ENCODE measurements at regions not wholly inside any gene's neighbourhood (a gene's known extent, or its start where the extent isn't known, plus 50 kb on each side); places are given as distances from the start of the nearest gene placed in this dataset.
"Not testable (repeated sequence)": the region's sequence is repeated elsewhere in the genome, so short reads cannot be mapped to it uniquely, and the experiment has no call there.

DNA sequence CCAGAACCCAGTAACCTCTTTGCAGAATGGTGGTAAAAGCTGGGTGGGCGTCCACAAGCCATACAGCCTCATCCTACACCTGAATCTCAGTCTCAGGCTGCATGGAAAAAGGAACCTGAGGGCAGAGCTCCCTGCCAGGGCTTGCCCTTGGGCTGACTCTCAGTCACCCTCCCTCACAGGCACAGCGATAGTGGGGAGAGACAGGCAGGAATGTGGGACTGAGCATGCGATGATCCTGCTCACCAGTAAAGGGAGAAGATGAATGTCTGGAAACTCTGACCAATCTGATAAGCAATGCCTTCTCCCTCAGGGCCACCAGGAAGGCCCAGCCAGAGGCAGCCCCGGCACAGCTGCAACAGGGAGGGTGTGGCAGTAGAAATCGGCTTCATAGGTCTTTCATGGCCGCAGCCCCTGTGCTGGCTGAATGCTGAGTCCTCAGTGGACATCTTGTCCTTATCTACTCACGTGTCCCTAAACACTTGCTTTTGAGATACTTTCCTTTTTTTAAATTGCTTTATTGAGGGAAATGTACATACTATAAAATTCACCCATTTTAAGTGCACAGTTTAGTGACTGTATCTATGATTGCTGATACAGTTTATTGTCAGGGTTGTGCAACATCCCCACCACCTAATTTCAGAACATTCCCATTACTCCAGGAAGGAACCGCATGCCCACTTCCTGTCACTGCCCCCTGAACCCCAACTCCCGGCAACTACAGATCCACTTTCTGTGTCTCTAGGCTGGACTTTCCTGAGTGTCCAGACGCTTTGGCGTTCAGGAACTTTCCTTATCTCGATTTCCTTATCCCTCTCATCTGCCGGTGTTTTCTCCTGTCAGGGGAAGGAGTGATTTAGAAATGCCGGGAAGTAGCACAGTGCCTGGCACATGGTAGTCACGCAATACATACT lies 258.1 kb downstream of the PCNX1 start:
- DNase-seq (ENCODE audit: low read depth, low spot score): no peak

GRCh38 chr14:71166180-71166837 lies 259.1 kb downstream of the PCNX1 start:
- no peak for DNase-seq (ENCODE audit: low read depth, low spot score)

DNA sequence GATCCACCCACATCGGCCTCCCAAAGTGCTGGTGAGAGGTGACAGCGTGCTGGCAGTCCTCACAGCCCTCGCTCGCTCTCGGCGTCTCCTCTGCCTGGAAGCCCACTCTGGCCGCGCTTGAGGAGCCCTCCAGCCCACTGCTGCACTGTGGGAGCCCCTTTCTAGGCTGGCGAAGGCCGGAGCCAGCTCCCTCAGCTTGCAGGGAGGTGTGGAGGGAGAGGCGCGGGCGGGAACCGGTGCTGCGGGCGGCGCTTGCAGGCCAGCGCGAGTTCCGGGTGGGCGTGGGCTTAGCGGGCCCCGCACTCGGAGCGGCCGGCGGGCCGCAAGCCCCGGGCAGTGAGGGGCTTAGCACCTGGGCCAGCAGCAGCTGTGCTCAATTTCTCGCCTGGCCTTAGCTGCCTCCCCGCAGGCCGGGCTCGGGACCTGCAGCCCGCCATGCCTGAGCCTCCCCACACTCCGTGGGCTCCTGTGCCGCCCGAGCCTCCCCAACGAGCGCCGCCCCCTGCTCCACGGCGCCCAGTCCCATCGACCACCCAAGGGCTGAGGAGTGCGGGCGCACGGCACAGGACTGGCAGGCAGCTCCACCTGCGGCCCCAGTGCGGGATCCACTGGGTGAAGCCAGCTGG lies 260.2 kb downstream of the PCNX1 start:
- not testable (repeated sequence) for DNase-seq (ENCODE audit: low read depth, low spot score)

DNA sequence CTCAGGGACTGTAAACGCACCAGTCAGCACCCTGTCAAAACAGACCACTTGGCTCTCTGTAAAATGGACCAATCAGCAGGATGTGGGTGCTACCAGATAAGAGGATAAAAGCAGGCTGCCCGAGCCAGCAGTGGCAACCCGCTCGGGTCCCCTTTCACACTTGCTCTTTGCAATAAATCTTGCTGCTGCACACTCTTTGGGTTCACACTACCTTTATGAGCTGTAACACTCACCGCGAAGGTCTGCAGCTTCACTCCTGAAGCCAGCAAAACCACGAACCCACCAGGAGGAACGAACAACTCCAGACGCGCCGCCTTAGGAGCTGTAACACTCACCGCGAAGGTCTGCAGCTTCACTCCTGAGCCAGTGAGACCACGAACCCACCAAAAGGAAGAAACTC lies 260.9 kb downstream of the PCNX1 start:
- not testable (repeated sequence) for DNase-seq (ENCODE audit: low read depth, low spot score)

GRCh38 chr14:71168564-71169427 lies 261.5 kb downstream of the PCNX1 start:
- no peak for DNase-seq (ENCODE audit: low read depth, low spot score)

DNA sequence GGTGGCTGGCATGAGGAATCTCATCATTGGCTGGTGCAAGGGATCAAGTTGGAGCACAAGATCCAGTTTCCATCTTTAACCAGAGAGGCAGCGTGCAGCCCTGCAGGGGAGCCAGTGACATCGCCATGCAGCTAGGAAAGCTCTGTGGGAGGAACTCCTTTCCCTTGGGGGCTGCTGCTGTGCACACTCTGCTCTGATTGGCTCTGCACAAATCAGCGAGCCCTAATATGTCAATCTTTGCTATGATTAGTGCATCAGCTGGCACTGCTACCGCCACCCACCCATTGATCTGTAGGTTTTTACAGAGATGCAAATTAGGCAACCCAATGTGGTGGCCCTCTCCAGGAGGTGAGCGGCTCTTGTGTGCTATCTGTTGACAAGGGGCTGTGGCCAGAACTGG lies 262.6 kb downstream of the PCNX1 start:
- no peak for DNase-seq (ENCODE audit: low read depth, low spot score)

GRCh38 chr14:71175491-71175890 lies 268.2 kb downstream of the PCNX1 start:
- DNase-seq (ENCODE audit: low read depth, low spot score): no peak

- no peak for DNase-seq (ENCODE audit: low read depth, low spot score)
Observed at GRCh38 chr14:71179066-71179465, 271.8 kb downstream of the PCNX1 start.

- no peak for DNase-seq (ENCODE audit: low read depth, low spot score)
Observed at GRCh38 chr14:71180397-71180796, 273.1 kb downstream of the PCNX1 start.

DNA sequence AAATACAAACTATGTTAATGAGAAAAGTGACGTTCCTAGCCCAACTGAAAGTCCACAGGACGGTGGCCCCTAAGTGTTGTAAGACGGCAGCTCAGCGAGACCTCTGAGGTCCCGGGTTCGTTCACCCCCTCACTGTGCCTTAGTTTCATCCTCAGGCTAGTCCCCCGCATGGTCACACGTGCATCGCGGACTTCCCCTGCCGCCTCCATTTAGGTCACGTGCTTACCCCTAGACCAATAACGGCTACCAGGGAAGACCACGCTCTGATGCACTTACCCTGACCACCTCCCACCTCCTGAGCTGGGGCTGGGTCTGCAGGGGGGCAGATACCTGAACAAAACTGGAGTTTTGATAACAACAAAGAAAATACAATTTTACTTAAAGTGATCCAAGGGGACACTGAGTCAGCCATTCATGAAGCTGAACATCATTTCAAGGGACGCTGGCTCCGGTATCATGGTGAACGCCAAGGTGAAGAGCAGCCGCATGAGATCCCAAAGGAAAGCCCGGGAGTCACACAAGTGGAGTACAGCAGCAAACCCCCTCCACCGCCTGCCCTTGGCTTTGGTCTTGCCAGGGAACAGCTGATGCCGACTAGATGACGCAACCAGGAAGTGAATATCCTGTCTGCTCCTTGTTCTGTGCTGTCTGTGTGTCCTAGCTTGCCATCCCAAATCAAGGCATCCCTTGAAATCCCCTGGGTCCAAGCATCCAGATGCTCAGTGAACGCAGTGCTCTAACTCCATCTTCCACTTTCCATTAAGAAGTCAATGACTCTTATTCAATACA lies 274.1 kb downstream of the PCNX1 start:
- DNase-seq (ENCODE audit: low read depth, low spot score): no peak

- DNase-seq (ENCODE audit: low read depth, low spot score): no peak
Observed at GRCh38 chr14:71183876-71184689, 276.8 kb downstream of the PCNX1 start.

- no peak for DNase-seq (ENCODE audit: low read depth, low spot score)
Observed at GRCh38 chr14:71185637-71186036, 278.4 kb downstream of the PCNX1 start.

- DNase-seq (ENCODE audit: low read depth, low spot score): no peak
Observed at GRCh38 chr14:71187633-71188356, 280.5 kb downstream of the PCNX1 start.

DNA sequence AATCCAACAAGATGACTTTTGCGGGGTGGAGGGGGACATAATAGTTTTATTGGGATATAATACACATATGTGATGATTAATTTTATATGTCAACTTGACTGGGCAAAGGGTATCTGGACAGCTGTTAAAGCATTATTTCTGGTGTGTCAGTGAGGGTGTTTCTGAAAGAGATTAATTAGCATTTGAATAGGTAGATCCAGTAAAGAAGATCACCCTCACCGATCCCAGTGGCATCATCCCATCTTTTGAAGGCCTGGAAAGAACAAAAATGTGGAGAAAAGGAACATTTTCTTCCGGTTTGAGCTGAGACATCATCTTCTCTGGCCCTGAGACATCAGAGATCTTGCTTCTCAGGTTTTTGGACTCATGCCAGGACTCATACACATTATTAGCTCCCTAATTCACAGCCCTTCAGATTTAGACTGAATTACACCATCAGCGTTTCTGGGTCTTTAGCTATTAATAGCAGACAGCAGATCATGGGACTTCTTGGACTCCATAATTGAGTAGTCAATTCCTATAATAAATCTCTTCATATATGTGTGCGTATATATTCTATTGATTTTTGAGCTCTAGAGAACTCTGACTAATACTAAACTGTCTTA lies 283.6 kb downstream of the PCNX1 start:
- no peak for DNase-seq (ENCODE audit: low read depth, low spot score)

DNA sequence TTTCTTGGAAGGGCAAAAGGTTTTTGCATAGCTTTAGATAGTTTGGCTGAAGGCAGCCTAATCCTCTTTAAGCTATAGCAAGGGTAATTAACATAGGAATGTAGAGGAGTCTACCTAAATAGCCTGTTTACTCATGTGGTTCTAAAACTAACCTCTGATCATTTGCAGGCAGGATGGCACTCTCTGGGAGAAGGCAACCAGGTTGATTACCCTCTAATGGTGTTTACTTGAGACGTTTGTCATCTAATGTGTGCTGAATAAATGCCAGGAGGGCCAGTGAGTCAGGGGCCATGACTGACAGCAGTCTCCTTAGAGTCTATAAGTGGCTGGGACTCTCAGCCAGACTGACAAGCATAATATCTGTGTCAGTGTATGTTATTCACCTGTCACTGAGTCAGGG lies 286.4 kb downstream of the PCNX1 start:
- no peak for DNase-seq (ENCODE audit: low read depth, low spot score)

GRCh38 chr14:71194251-71194650 lies 287.0 kb downstream of the PCNX1 start:
- DNase-seq (ENCODE audit: low read depth, low spot score): no peak

DNA sequence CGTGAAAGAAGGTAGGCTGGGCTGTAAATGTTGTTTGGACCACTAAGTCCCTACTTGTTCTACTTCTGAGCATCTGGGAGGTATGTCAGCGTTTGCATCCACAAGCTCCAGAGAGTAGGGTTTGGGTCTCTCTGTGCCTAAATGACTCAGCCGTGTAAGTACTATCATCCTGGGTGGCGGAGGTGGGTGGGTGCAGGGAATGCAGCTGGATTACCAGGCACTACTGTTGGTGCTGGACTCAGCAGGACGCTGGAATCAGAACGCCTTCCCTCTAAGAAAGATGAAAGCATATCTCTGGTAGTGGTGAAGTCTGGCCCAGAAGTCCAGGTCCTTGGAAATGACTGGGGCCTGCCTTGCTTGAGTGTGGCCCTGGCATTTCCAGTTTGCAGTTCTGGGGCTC lies 289.7 kb downstream of the PCNX1 start:
- DNase-seq (ENCODE audit: low read depth, low spot score): no peak

GRCh38 chr14:71198687-71199086 lies 291.4 kb downstream of the PCNX1 start:
- no peak for DNase-seq (ENCODE audit: low read depth, low spot score)

DNA sequence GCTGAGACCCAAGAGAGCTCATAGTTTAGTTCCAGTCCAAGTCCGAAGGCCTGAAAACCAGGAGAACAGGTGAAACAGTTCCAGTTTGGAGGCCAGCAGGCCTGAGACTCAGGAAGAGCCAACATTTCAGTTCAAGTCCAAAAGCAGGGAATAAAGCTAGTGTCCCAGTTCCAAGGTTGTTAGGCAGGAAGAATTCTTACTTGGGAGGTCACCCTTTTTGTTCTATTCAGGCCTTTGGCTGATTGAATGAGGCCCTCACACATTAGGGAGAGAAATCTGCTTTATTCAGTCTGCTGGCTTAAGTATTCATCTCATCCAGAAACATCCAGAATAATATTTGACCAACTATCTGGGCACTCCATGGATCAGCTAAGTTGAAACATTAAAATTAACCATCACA lies 294.6 kb downstream of the PCNX1 start:
- DNase-seq (ENCODE audit: low read depth, low spot score): no peak

All from activated CD4-positive, CD25-positive, alpha-beta regulatory T cell treated with anti-CD3 and anti-CD28 coated beads, Interleukin-2, amount 50 U/mL, for 16 hours (primary cell).